OCI-LY7 (cell line): ENCODE measurements at regions not wholly inside any gene's neighbourhood (a gene's known extent, or its start where the extent isn't known, plus 50 kb on each side); places are given as distances from the start of the nearest gene placed in this dataset.

Experiments
- CTCF ChIP-seq: fragments of 200-600 bp; sonication (generic); conservative IDR thresholded peaks from 2 replicates; pipeline ENCODE4 v1.5.1; 2014; ENCODE audit warnings: mild to moderate bottlenecking, antibody characterized with exemption, low read length, moderate library complexity, mixed read lengths
- EZH2phosphoT487 ChIP-seq: fragments of 200-600 bp; sonication (generic); IDR thresholded peaks from 2 replicates; pipeline ENCODE4 v1.6.1; 2018; ENCODE audit warnings: low read depth, borderline replicate concordance, mild to moderate bottlenecking, mixed run types, antibody characterized with exemption, low read length, moderate library complexity, mixed read lengths

GRCh38 chr3:55245351-55245750 is 241.8 kb downstream of the WNT5A start:
- TF ChIP-seq CTCF (no peak), EZH2phosphoT487 (no peak)
